SIG-M5 treated with dmso at 0.1 percent for 504 hours (cell line): ENCODE measurements at regions not wholly inside any gene's neighbourhood (a gene's known extent, or its start where the extent isn't known, plus 50 kb on each side); places are given as distances from the start of the nearest gene placed in this dataset.

Experiments
- DNase-seq: peaks from one replicate; lab custom pipeline; 2025; ENCODE audit not compliant: unreplicated experiment; lab: John Stamatoyannopoulos, UW

- DNase-seq = no peak
These were observed 375.1 kb upstream of the DDHD1 start for GRCh38 chr14:53528185-53528671.

- DNase-seq = no peak
These were observed 373.1 kb upstream of the DDHD1 start for GRCh38 chr14:53526200-53526599.

- no peak for DNase-seq
These were observed 372.5 kb upstream of the DDHD1 start for GRCh38 chr14:53525608-53526007.

DNA sequence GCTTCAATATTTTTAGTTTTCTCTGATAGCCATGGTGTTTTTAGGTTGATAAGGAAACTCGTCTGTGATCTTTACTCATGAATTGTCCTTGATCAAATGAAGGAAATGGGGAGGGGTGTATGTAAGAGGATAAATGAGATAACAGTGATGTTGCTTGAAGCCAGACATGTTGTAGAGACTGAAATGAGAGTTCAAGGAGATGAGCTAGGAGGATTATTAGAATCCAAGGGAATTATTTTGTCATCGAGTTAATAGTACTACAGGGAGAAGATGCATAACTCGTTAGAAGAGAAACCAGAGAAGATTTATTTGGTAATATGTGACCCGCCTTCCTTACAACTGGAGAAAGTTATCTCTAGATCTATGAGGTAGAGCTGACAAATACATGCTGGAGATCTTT, 371.3 kb upstream of the DDHD1 start:
- no peak for DNase-seq

DNA sequence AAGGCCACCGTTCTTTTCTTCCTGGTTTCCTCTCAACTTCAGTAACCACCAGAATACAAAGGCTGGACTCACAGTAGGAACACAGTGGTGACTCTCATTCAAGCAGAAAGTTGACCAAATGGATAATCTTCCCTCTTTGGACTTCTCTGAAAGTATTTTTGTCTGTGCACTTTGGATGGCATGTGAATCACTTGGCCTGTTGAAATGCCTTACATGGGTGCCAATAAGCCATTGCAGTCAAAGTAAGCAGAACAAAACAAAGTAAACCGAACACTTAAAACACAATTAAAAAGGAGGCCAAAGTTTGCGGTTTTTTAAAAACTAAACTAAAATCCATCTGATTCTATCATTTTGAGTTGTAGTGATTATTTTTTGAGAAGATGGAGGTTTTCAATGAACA, 370.1 kb upstream of the DDHD1 start:
- no peak for DNase-seq

GRCh38 chr14:53520078-53520928, 367.2 kb upstream of the DDHD1 start:
- no peak for DNase-seq

DNA sequence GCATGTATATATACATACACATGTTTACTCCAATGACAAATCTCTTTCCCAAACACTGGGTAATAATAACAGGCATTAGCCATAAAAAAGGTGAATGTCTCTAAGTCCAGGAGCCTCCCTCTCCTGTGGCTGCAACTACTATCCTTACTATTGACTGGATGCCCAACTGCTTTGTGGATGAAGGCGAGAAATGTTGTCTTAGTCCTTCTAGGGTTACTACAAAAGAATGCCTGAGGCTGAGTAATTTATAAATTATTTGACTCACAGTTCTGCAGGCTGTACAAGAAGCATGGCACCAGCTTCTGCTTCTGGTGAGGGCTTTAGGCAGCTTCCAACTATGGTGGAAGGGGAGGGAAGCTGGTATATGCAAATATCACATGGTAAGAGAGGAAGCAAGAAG, 366.0 kb upstream of the DDHD1 start:
- DNase-seq = no peak

- DNase-seq = no peak
These were observed 364.3 kb upstream of the DDHD1 start for GRCh38 chr14:53517270-53517960.

DNA sequence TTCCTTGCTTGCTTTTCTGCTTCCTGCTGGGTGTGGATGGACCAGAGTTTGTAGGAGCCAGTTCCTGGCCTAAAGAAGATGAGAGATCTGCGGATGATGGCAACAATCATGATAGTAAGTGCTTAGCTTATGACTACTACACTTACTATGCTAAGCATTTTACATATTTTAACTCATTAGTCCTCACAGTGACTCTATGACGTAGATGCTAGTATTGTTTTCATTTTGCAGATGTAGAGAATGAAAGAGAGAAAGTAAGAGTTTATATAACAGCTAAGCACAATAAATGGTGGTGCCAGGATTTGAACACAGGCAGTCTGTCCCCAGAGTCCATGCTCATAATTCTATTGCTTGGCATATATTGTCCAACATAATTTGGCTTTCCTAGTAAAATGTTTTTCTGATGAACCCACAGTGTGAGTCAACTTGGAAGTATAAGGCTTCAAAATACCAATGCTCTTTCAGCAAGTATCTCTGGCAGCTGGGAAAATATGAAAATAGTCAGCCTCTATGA, 363.2 kb upstream of the DDHD1 start:
- DNase-seq = no peak

- no peak for DNase-seq
These were observed 362.2 kb upstream of the DDHD1 start for GRCh38 chr14:53515276-53515675.

DNA sequence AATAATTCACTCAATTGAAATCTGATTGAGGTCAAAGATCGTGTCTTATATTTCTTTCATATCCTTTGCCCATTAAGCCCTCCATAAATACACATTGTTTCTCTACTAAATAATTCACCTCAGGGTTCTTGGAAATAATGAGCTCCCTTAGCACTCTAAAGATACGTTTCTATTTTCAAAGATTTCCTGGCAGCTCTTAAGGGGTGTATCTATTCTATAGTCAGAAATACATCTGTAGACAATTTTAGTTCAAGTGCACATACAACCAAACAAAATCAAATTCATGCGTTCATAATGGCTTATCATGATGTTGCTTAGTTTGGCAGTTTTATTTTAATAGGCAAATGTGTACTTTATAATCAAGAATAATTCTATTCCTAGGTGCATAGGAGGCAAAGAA, 361.1 kb upstream of the DDHD1 start:
- DNase-seq = no peak

DNA sequence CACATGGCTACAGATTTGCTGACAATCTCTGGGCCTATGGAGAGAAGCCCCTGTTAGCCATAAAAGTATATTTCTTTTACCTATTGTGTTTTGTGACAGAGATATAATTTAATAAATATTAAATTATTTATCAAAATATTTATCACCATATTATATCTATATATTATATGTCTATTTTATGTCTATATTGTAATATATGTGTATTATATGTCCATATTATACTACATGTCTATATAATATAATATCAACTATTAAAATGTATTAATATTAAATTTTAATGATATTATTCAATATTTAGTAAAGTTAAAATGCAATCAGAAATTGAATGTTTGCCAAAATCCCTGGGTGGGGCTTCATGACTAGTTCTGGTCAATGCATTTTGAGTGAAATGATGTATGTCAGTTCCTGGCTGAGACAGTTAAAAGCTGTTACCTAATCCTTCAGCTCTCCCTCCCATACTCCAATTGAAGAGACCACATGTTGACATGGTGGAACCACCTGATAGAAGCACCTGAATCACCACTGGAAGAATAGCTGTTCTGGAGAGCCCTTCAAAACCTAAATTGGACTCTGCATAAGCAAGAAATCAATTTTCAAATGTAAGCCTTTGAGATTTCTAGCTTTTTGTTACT, 357.3 kb upstream of the DDHD1 start:
- no peak for DNase-seq

DNA sequence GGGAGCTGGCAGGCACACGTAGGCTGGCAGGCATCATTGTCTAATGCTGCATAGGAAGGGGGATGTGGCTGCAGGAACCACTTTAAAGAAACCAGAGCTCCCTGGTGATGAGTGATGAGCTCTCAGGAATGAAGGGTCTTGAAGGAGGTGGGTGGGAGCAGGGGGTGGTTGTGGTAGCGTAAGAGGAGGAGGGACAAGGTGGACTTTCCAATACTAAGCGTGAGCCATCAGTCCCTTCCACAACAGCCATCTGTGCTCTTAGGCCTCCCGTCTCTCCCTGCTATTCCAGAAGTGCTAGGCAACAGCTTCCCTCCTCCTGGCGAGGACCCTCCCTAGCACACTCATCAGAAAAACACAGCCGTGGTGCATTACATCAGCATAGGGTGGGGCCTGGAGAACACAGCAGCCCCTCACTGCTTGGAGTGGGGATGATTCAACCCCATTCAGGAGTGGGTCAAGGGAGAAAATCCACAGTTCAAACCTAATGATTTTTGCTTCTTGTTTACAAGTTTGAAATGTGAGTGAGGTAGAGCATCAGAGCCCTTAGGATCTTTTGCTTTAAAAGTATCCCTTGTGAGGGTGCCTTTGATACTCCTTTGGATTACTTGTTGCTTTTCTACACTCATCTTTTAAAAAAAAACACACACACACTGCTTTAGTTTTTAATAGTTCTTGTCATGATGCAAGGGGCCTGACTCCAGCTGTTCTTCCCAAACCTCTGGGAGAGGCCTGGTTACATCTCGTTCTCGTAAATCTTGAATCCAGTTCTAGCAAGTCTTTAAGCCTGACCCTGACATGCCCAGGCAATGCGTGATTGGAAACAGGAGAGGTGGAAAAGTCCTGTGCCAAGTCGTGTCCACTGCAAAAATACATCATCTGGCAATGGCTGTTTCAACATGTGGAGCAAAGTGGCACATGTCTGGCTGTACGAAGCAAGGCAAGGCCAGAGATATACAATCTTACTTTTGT, 356.4 kb upstream of the DDHD1 start:
- no peak for DNase-seq

- no peak for DNase-seq
These were observed 348.5 kb upstream of the DDHD1 start for GRCh38 chr14:53501361-53502211.

DNA sequence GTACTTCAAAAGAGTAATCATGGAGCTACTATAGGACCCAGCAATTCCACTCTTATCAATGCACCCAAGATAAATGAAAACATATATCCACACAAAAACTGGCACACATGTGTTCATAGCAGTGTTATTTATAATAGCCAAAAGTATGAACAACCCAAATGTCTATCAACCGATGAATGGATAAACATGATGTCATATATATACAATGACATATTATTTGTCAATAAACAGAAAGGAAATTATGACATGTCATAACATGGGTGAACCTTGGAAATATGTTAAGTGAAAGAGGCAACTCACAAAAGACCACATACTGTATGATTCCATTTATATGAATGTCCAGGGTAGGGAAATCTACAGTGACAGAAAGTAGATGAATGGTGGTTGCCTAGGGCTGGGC, 347.1 kb upstream of the DDHD1 start:
- no peak for DNase-seq

- no peak for DNase-seq
These were observed 343.5 kb upstream of the DDHD1 start for GRCh38 chr14:53496668-53497067.

- no peak for DNase-seq
These were observed 342.8 kb upstream of the DDHD1 start for GRCh38 chr14:53495846-53496343.

- no peak for DNase-seq
These were observed 341.5 kb upstream of the DDHD1 start for GRCh38 chr14:53494587-53494986.

DNA sequence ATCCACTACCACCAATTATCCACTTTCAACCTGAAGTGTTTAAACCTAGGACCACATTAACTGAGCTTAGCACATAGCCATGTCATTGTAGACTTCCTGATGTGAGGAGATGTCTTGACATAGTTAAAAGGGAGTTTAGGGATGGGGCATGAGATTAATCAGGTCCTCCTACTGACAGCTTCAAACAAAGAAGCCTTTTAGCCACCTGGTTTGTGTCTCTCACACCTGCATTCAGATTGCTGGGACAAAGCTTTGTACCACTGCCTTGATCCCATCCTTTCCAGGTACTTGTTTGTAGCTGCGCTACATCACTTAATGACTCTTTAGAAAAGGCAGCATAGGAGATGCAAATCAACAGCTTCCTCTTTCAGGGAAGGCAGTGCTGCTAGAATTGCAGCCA, 340.7 kb upstream of the DDHD1 start:
- DNase-seq = no peak
